Tibial nerve (tissue), 4 donors: ENCODE measurements at regions not wholly inside any gene's neighbourhood (a gene's known extent, or its start where the extent isn't known, plus 50 kb on each side); places are given as distances from the start of the nearest gene placed in this dataset.

Experiments
- DNase-seq, 2 donors: peaks; one replicate each; pipeline ENCODE4 v3.0.0-alpha.2; 2019; ENCODE audit warnings: low spot score in 2 of 2
- H3K27ac ChIP-seq, 4 donors: fragments of 200-600 bp; sonication (generic) in 3 of 4; one replicate each; pipeline ENCODE4 v1.5.1; 2017 to 2019; ENCODE audit warnings: mild to moderate bottlenecking in 1 of 4
- H3K27me3 ChIP-seq, 2 donors: fragments of 200-600 bp; sonication (generic) in 1 of 2; one replicate each; pipeline versions ENCODE4 v1.5.1 to v1.6.0; 2017 to 2019
- H3K36me3 ChIP-seq, 3 donors: fragments of 200-600 bp; sonication (generic); one replicate each; pipeline ENCODE4 v1.5.1; 2018 to 2019
- H3K4me1 ChIP-seq, 4 donors: fragments of 200-600 bp; sonication (generic) in 3 of 4; one replicate each; pipeline ENCODE4 v1.5.1; 2017 to 2019
- H3K4me3 ChIP-seq, 4 donors: fragments of 200-600 bp; sonication (generic) in 3 of 4; one replicate each; pipeline ENCODE4 v1.5.1; 2017 to 2019; ENCODE audit warnings: mild to moderate bottlenecking in 1 of 4, moderate library complexity in 1 of 4
- H3K9me3 ChIP-seq, 4 donors: fragments of 200-600 bp; sonication (generic) in 3 of 4; one replicate each; pipeline ENCODE4 v1.5.1; 2017 to 2019
- EP300 ChIP-seq, 2 donors: sonication (generic); formaldehyde crosslinking; IDR thresholded peaks; one replicate each; pipeline ENCODE4 v1.6.1; 2017; ENCODE audit warnings: antibody characterized with exemption in 2 of 2, mild to moderate bottlenecking in 1 of 2
- POLR2A ChIP-seq, 2 donors: fragments of 450-650 bp; IDR thresholded peaks; one replicate each; pipeline ENCODE4 v1.6.1; 2017; ENCODE audit warnings: antibody characterized with exemption in 2 of 2, mild to moderate bottlenecking in 2 of 2, moderate library complexity in 2 of 2
- WGBS, 2 donors: methylation state at CpG; one replicate each; pipeline ENCODE4 v1.1.5; 2018; 5-methylcytosine and 5-hydroxymethylcytosine counted together
- TF ChIP-seq, protein P1 (sequence below), 5 experiments: fragments of 200-600 bp in 3 of 5; fragments of 450-650 bp in 2 of 5; sonication (generic) in 3 of 5; IDR thresholded peaks; one replicate each; pipeline ENCODE4 v1.5.1; 2016 to 2019; ENCODE audit warnings: antibody characterized with exemption in 5 of 5, mild to moderate bottlenecking in 3 of 5, moderate library complexity in 2 of 5

GRCh38 chr6:141248021-141248799 is 884.5 kb upstream of the GJE1 start:
- H3K36me3 ChIP-seq = no peaks in the 10 kb centered on the region
- peak overlapping the region in 1 of 4 donors; percentile 40 for H3K27ac ChIP-seq
- H3K9me3 ChIP-seq = peaks cover 0 to 3% (median 0%) of the 10 kb centered on the region in 4 donors
- H3K27me3 ChIP-seq = no peaks in the 10 kb centered on the region
- H3K4me1 ChIP-seq = peaks cover 0 to 8% (median 2%) of the 10 kb centered on the region in 4 donors
- WGBS, 2 donors = 79 to 87% methylated on average over 4 of the region's 4 CpGs
- no peak overlapping the region for H3K4me3 ChIP-seq
- no peak for DNase-seq
- TF ChIP-seq POLR2A (IDR thresholded peaks at IDR 0.05) = no peak
- TF ChIP-seq EP300 (IDR thresholded peaks at IDR 0.05) = no peak
- TF ChIP-seq, protein P1, sequence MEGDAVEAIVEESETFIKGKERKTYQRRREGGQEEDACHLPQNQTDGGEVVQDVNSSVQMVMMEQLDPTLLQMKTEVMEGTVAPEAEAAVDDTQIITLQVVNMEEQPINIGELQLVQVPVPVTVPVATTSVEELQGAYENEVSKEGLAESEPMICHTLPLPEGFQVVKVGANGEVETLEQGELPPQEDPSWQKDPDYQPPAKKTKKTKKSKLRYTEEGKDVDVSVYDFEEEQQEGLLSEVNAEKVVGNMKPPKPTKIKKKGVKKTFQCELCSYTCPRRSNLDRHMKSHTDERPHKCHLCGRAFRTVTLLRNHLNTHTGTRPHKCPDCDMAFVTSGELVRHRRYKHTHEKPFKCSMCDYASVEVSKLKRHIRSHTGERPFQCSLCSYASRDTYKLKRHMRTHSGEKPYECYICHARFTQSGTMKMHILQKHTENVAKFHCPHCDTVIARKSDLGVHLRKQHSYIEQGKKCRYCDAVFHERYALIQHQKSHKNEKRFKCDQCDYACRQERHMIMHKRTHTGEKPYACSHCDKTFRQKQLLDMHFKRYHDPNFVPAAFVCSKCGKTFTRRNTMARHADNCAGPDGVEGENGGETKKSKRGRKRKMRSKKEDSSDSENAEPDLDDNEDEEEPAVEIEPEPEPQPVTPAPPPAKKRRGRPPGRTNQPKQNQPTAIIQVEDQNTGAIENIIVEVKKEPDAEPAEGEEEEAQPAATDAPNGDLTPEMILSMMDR (IDR thresholded peaks at IDR 0.05) = no peak

DNA sequence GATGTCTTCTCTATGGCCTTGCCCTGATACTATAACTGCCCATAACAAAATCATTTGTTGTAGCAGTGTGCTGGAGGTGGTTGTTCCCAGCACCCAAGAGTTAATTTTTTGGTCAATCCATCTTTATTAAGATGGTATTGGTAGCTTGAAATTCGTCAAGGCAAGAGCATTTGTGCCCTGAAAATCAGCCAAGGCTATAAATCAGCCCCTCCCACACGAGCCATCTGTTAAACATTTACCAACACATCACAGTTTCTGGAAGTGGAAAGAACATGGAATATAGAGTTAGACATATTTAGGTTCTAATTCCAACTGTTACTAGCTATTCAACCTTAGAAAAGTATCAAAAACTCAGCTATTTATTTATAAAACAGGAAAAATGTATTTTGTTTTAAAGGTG is 888.4 kb upstream of the GJE1 start:
- H3K27ac ChIP-seq = no peak overlapping the region
- no peak for DNase-seq
- peaks cover 0 to 3% (median 0%) of the 10 kb centered on the region in 4 donors for H3K9me3 ChIP-seq
- no peak overlapping the region for H3K4me3 ChIP-seq
- H3K36me3 ChIP-seq = no peaks in the 10 kb centered on the region
- WGBS, 2 donors = 22 to 33% methylated on average over 2 of the region's 2 CpGs
- TF ChIP-seq EP300 (IDR thresholded peaks at IDR 0.05) = no peak
- no peak for TF ChIP-seq POLR2A (IDR thresholded peaks at IDR 0.05)
- TF ChIP-seq, protein P1 (IDR thresholded peaks at IDR 0.05) = no peak
- no peaks in the 10 kb centered on the region for H3K27me3 ChIP-seq
- no peaks in the 10 kb centered on the region for H3K4me1 ChIP-seq

- Histone ChIP-seq H3K4me1 (no peaks in the 10 kb centered on the region), H3K4me3 (no peak overlapping the region), H3K36me3 (no peaks in the 10 kb centered on the region), H3K27me3 (no peaks in the 10 kb centered on the region), H3K27ac (no peak overlapping the region), H3K9me3 (no peaks in the 10 kb centered on the region)
- no peak for DNase-seq
- TF ChIP-seq EP300 (IDR thresholded peaks at IDR 0.05) (no peak), POLR2A (IDR thresholded peaks at IDR 0.05) (no peak)
- TF ChIP-seq, protein P1 (IDR thresholded peaks at IDR 0.05) = no peak
- 80 to 82% methylated on average over 1 of the region's 1 CpG for WGBS, 2 donors
These were observed 889.8 kb upstream of the GJE1 start for GRCh38 chr6:141242957-141243356.

DNA sequence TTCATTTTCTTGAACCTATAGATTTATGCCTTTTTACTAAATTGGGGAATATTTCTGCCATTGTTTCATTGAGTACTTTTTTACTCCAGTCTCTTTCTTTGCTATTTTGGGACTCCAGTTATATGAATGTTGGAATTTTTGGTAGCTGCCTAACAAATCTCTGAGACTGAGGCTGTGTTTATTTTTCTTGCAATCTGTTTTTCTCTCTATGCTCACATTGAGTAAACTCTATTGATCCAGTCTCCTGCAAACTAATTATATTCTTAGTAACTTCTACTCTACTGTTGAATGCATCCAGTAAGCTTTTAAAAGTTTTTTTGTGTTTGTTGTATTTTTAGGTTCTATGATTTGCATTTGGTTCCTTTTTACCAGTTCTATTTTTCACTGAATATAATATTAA is 903.4 kb upstream of the GJE1 start:
- H3K27me3 ChIP-seq = no peaks in the 10 kb centered on the region
- H3K9me3 ChIP-seq = no peaks in the 10 kb centered on the region
- no peak overlapping the region for H3K27ac ChIP-seq
- TF ChIP-seq EP300 (IDR thresholded peaks at IDR 0.05) (no peak), POLR2A (IDR thresholded peaks at IDR 0.05) (no peak)
- TF ChIP-seq, protein P1 (IDR thresholded peaks at IDR 0.05) = no peak
- no peaks in the 10 kb centered on the region for H3K4me1 ChIP-seq
- DNase-seq = no peak
- no peaks in the 10 kb centered on the region for H3K36me3 ChIP-seq
- H3K4me3 ChIP-seq = no peak overlapping the region

DNA sequence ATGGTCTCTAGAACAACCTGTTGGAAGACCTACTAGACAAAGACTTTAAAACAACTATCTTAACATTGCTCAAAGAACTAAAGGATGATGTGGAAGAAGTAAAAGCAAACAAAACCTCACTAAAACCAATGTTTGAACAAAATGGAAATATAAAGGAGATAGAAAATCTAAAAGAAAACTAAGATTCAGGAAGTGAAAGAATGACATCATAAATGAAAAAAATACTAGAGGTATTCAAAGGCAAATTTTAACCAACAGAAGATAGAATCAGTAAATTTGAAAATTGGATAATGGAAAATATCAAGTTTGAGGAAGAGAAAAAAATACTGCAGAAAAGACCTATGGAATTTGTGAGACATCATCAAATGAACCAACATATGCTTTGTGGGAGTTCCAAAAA is 914.1 kb upstream of the GJE1 start:
- no peak overlapping the region for H3K4me3 ChIP-seq
- H3K27me3 ChIP-seq = no peaks in the 10 kb centered on the region
- no peak for TF ChIP-seq EP300 (IDR thresholded peaks at IDR 0.05)
- TF ChIP-seq POLR2A (IDR thresholded peaks at IDR 0.05) = no peak
- TF ChIP-seq, protein P1 (IDR thresholded peaks at IDR 0.05) = no peak
- H3K9me3 ChIP-seq = no peaks in the 10 kb centered on the region
- H3K36me3 ChIP-seq = no peaks in the 10 kb centered on the region
- no peaks in the 10 kb centered on the region for H3K4me1 ChIP-seq
- no peak for DNase-seq
- no peak overlapping the region for H3K27ac ChIP-seq
